ENCODE measurements at regions not wholly inside any gene's neighbourhood (a gene's known extent, or its start where the extent isn't known, plus 50 kb on each side); places are given as distances from the start of the nearest gene placed in this dataset.

DNA sequence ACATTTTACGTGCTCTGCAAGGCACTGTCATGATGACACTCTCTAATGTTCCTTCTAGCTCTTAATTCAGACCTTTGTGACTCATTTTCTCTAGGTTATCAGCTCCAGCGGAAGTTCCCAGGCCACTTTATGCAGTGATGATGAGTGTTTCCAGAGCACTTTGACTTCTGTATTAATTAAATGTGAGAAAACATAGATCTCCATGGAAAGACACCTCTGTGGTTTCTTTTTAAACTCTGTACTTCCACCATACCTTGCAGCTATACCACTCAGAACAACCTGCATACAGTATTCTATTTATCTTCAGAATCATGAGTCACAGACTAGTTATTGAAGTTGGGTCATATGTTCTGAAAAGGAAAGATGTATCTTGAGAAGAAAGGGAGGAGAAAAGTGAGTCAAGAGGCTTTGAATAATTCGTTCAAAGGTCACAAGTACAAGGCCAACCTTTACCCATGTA, 175.6 kb upstream of the TENM4 start:
- H4K20me1 ChIP-seq (ENCODE audit: control insufficient read depth, insufficient read depth, insufficient read length): no peaks in the 10 kb centered on the region
- no peaks in the 10 kb centered on the region for H3K23me2 ChIP-seq (ENCODE audit: insufficient read length, low read depth, low read length, poor library complexity, severe bottlenecking)
- TF ChIP-seq, protein P1, sequence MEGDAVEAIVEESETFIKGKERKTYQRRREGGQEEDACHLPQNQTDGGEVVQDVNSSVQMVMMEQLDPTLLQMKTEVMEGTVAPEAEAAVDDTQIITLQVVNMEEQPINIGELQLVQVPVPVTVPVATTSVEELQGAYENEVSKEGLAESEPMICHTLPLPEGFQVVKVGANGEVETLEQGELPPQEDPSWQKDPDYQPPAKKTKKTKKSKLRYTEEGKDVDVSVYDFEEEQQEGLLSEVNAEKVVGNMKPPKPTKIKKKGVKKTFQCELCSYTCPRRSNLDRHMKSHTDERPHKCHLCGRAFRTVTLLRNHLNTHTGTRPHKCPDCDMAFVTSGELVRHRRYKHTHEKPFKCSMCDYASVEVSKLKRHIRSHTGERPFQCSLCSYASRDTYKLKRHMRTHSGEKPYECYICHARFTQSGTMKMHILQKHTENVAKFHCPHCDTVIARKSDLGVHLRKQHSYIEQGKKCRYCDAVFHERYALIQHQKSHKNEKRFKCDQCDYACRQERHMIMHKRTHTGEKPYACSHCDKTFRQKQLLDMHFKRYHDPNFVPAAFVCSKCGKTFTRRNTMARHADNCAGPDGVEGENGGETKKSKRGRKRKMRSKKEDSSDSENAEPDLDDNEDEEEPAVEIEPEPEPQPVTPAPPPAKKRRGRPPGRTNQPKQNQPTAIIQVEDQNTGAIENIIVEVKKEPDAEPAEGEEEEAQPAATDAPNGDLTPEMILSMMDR (conservative IDR thresholded peaks at IDR 0.05): no peak
- DNase-seq: no peak
- H2AFZ ChIP-seq (ENCODE audit: low read length): no peak overlapping the region
- no peak overlapping the region for H3K56ac ChIP-seq (ENCODE audit: insufficient read length, low read depth, low read length)
- no peaks in the 10 kb centered on the region for H3K4me1 ChIP-seq (ENCODE audit: insufficient read depth, low read length)
- H3K9me3 ChIP-seq (ENCODE audit: control insufficient read depth, low read depth, low read length): no peaks in the 10 kb centered on the region
- no peaks in the 10 kb centered on the region for H3K27me3 ChIP-seq (ENCODE audit: insufficient read depth, low read length)
- H4K8ac ChIP-seq (replicated peaks; ENCODE audit: insufficient read length, low read depth, low read length): no peak overlapping the region
- no peak overlapping the region for H3K18ac ChIP-seq (ENCODE audit: insufficient read length, low read depth, low read length)
- Mint-ChIP-seq H3K36me3 (ENCODE audit: insufficient read depth in 1 of 3, low read depth in 3 of 3) (no peaks in the 10 kb centered on the region), H3K4me3 (no peak overlapping the region), H3K9me3 (no peaks in the 10 kb centered on the region), H3K27ac (no peak overlapping the region), H3K4me1 (no peaks in the 10 kb centered on the region), H3K27me3 (ENCODE audit: low read depth) (no peaks in the 10 kb centered on the region; the same call in 1 of the 2 replicates)
- no peak overlapping the region for H4K5ac ChIP-seq (ENCODE audit: insufficient read length, low read depth, low read length)
- H2BK120ac ChIP-seq (ENCODE audit: low read depth, low read length, poor library complexity, severe bottlenecking): no peak overlapping the region
- H2BK15ac ChIP-seq (ENCODE audit: low read depth, low read length): no peak overlapping the region
- H3K79me2 ChIP-seq (ENCODE audit: insufficient read depth, low read length): no peaks in the 10 kb centered on the region
- H2BK12ac ChIP-seq (ENCODE audit: insufficient read length, low read depth, low read length): no peak overlapping the region
- no peak overlapping the region for H3K14ac ChIP-seq (ENCODE audit: insufficient read depth, low read length)
- H2BK5ac ChIP-seq (ENCODE audit: insufficient read length, low read length): no peak overlapping the region
- H3T11ph ChIP-seq (ENCODE audit: low read length): no peak overlapping the region
- no peak overlapping the region for H3K9ac ChIP-seq (ENCODE audit: extremely low read depth, insufficient read length, low read length)
- no peak overlapping the region for H3K4ac ChIP-seq (ENCODE audit: low read depth, low read length)
- WGBS (ENCODE audit: extremely low coverage, insufficient read length, low lambda C conversion rate): no CpG with 5 or more reads among the region's 3 CpGs
- no peak overlapping the region for H3K4me2 ChIP-seq (ENCODE audit: insufficient read depth, insufficient read length, low read length)
- H3K23ac ChIP-seq (ENCODE audit: insufficient read length, low read depth, low read length): no peak overlapping the region
- H3K27ac ChIP-seq (ENCODE audit: insufficient read length, low read depth, low read length): no peak overlapping the region
- H3K79me1 ChIP-seq (ENCODE audit: insufficient read depth, low read depth, low read length, poor library complexity, severe bottlenecking): no peaks in the 10 kb centered on the region
- H2BK20ac ChIP-seq (ENCODE audit: low read depth, low read length, poor library complexity, severe bottlenecking): no peak overlapping the region
- H4K91ac ChIP-seq (ENCODE audit: insufficient read length, low read depth, low read length): no peak overlapping the region
- no peak overlapping the region for H2AK5ac ChIP-seq (ENCODE audit: insufficient read length, low read length)

Measured in H9 (cell line).